CD14-positive monocyte (primary cell): ENCODE measurements at regions not wholly inside any gene's neighbourhood (a gene's known extent, or its start where the extent isn't known, plus 50 kb on each side); places are given as distances from the start of the nearest gene placed in this dataset.

Experiments used
- DNase-seq, 3 donors: peaks; one replicate each; pipeline ENCODE4 v3.0.0-alpha.2; 2011 to 2022
- H2AFZ ChIP-seq: 2 replicates; pipeline ENCODE4 v1.6.0; 2012; ENCODE audit warnings: mild to moderate bottlenecking, low read depth, low read length, inconsistent platforms; ENCODE audit not compliant: insufficient read depth, poor library complexity, severe bottlenecking
- H3K27ac ChIP-seq, 2 donors: 1 replicate in 1 of 2; 2 replicates in 1 of 2; pipeline ENCODE4 v1.5.1; 2012 to 2013; ENCODE audit warnings: low read length in 2 of 2, control low read depth in 1 of 2, inconsistent platforms in 1 of 2, low read depth in 1 of 2, mild to moderate bottlenecking in 1 of 2
- H3K27me3 ChIP-seq, 2 donors: one replicate each; pipeline versions ENCODE4 v1.6.0 to v1.6.1; 2011 to 2013; ENCODE audit warnings: low read length in 2 of 2; ENCODE audit not compliant: control insufficient read depth in 2 of 2, insufficient read depth in 2 of 2
- H3K36me3 ChIP-seq, 2 donors: replicated peaks in 1 of 2; 1 replicate in 1 of 2; 2 replicates in 1 of 2; pipeline versions ENCODE4 v1.5.1 to v1.6.1; 2012 to 2013; ENCODE audit warnings: low read length in 2 of 2, control low read depth in 1 of 2, inconsistent platforms in 1 of 2, mild to moderate bottlenecking in 1 of 2; ENCODE audit not compliant: insufficient read depth in 2 of 2, control insufficient read depth in 1 of 2
- H3K4me1 ChIP-seq, 2 donors: 1 replicate in 1 of 2; 2 replicates in 1 of 2; pipeline versions ENCODE4 v1.5.1 to v1.6.1; 2012 to 2013; ENCODE audit warnings: low read length in 2 of 2, control low read depth in 1 of 2, inconsistent platforms in 1 of 2, mild to moderate bottlenecking in 1 of 2, moderate library complexity in 1 of 2; ENCODE audit not compliant: insufficient read depth in 2 of 2, control insufficient read depth in 1 of 2
- H3K4me2 ChIP-seq: replicated peaks from 2 replicates; pipeline ENCODE3; 2012; ENCODE audit warnings: low read length, moderate library complexity, mild to moderate bottlenecking; ENCODE audit not compliant: poor library complexity, severe bottlenecking; ENCODE audit errors: extremely low read depth
- H3K4me3 ChIP-seq, 3 experiments: fragments of 200-600 bp in 1 of 3; sonication (generic) in 1 of 3; replicated peaks in 1 of 3; 1 replicate in 2 of 3; 2 replicates in 1 of 3; pipeline ENCODE4 v1.5.1; 2011 to 2013; ENCODE audit warnings: low read length in 3 of 3, mild to moderate bottlenecking in 3 of 3, control low read depth in 2 of 3, low read depth in 2 of 3, inconsistent platforms in 1 of 3, moderate library complexity in 1 of 3
- H3K79me2 ChIP-seq: 2 replicates; pipeline ENCODE4 v1.6.0; 2012; ENCODE audit warnings: mild to moderate bottlenecking, control low read depth, inconsistent platforms, low read length, moderate library complexity; ENCODE audit not compliant: insufficient read depth
- H3K9ac ChIP-seq: 2 replicates; pipeline ENCODE4 v1.6.0; 2017; ENCODE audit warnings: low read length, mild to moderate bottlenecking; ENCODE audit not compliant: insufficient read depth, poor library complexity, severe bottlenecking
- H3K9me3 ChIP-seq, 2 donors: replicated peaks in 1 of 2; 1 replicate in 1 of 2; 2 replicates in 1 of 2; pipeline versions ENCODE4 v1.5.1 to v1.6.1; 2012 to 2013; ENCODE audit warnings: low read length in 2 of 2, control low read depth in 1 of 2; ENCODE audit not compliant: control insufficient read depth in 1 of 2, insufficient read depth in 1 of 2
- H4K20me1 ChIP-seq: 2 replicates; pipeline ENCODE4 v1.6.0; 2012; ENCODE audit warnings: mild to moderate bottlenecking, low read length, control low read depth, moderate library complexity; ENCODE audit not compliant: insufficient read depth
- H3K27ac Mint-ChIP-seq, 7 donors: one replicate each; pipeline ENCODE4 v1.8.0; 2020; ENCODE audit warnings: mild to moderate bottlenecking in 7 of 7, mixed read lengths in 7 of 7, moderate library complexity in 6 of 7, inconsistent platforms in 2 of 7
- H3K27me3 Mint-ChIP-seq, 3 donors: one replicate each; pipeline ENCODE4 v1.8.0; 2021 to 2022; ENCODE audit warnings: low read depth in 3 of 3, mild to moderate bottlenecking in 3 of 3, mixed read lengths in 3 of 3, moderate library complexity in 3 of 3, inconsistent platforms in 1 of 3
- H3K36me3 Mint-ChIP-seq, 2 donors: one replicate each; pipeline ENCODE4 v1.8.0; 2020; ENCODE audit warnings: mixed read lengths in 2 of 2, inconsistent platforms in 1 of 2, mild to moderate bottlenecking in 1 of 2
- H3K4me1 Mint-ChIP-seq: one replicate; pipeline ENCODE4 v1.8.0; 2020; ENCODE audit warnings: mild to moderate bottlenecking, mixed read lengths
- H3K4me3 Mint-ChIP-seq, 2 donors: one replicate each; pipeline ENCODE4 v1.8.0; 2020; ENCODE audit warnings: mild to moderate bottlenecking in 2 of 2, mixed read lengths in 2 of 2, moderate library complexity in 1 of 2
- H3K9me3 Mint-ChIP-seq, 7 donors: one replicate each; pipeline ENCODE4 v1.8.0; 2020 to 2022; ENCODE audit warnings: mixed read lengths in 7 of 7, mild to moderate bottlenecking in 6 of 7, moderate library complexity in 6 of 7, inconsistent platforms in 2 of 7
- WGBS: methylation state at CpG from one replicate; pipeline ENCODE4 v1.1.5; 2013; ENCODE audit warnings: missing lambda C conversion rate; ENCODE audit not compliant: insufficient coverage; 5-methylcytosine and 5-hydroxymethylcytosine counted together
- intact Hi-C, 2 donors: fragments of 100-400 bp; cut with micrococcal nuclease; formaldehyde crosslinking; loops; one replicate each; pipeline versions ENCODE4 v1.15.0 to v1.15.1; 2023
- TF ChIP-seq, protein P1 (sequence below): fragments of 200-600 bp; IDR thresholded peaks from one replicate; pipeline ENCODE4 v1.8.0; 2022; ENCODE audit warnings: antibody characterized with exemption, mild to moderate bottlenecking

DNA sequence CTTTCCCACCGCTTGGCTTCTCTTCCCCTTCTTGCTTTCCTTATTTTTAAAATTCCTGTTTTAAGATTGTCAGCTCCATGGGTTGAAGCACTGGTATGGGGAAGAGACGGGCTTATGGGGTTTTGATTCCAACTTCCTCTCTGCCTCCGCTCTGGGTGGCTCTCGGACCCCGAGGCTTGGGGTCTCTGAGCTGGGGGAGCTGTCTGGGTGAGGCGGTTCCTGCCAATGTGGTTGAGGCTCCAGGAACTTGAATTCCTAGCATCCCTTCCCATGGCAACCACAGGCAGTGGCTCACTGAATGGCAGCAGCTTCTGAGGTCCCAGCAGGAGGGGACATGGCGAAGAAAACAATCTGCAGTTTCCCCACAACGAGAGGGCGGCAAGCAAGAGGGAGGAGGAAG is 83.1 kb upstream of the C1orf174 start:
- intact Hi-C loops = no loop called here
- peaks cover 0 to 1% (median 0%) of the 10 kb centered on the region in 7 donors for H3K9me3 Mint-ChIP-seq
- H3K4me3 ChIP-seq = no peak overlapping the region
- H3K4me1 Mint-ChIP-seq = peaks cover 4% of the 10 kb centered on the region
- H3K36me3 Mint-ChIP-seq = no peaks in the 10 kb centered on the region
- 72% methylated on average over 2 of the region's 9 CpGs for WGBS
- peak overlapping the region in 2 of 7 donors; percentile 5 to 73 for H3K27ac Mint-ChIP-seq
- H3K27me3 Mint-ChIP-seq = peaks cover 4 to 8% (median 5%) of the 10 kb centered on the region in 3 donors
- DNase-seq = no peak
- no peak overlapping the region for H3K4me3 Mint-ChIP-seq
- no peaks in the 10 kb centered on the region for H3K27me3 ChIP-seq
- no peaks in the 10 kb centered on the region for H3K79me2 ChIP-seq
- H4K20me1 ChIP-seq = no peaks in the 10 kb centered on the region
- TF ChIP-seq, protein P1, sequence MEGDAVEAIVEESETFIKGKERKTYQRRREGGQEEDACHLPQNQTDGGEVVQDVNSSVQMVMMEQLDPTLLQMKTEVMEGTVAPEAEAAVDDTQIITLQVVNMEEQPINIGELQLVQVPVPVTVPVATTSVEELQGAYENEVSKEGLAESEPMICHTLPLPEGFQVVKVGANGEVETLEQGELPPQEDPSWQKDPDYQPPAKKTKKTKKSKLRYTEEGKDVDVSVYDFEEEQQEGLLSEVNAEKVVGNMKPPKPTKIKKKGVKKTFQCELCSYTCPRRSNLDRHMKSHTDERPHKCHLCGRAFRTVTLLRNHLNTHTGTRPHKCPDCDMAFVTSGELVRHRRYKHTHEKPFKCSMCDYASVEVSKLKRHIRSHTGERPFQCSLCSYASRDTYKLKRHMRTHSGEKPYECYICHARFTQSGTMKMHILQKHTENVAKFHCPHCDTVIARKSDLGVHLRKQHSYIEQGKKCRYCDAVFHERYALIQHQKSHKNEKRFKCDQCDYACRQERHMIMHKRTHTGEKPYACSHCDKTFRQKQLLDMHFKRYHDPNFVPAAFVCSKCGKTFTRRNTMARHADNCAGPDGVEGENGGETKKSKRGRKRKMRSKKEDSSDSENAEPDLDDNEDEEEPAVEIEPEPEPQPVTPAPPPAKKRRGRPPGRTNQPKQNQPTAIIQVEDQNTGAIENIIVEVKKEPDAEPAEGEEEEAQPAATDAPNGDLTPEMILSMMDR = no peak
- H2AFZ ChIP-seq = no peak overlapping the region
- H3K9ac ChIP-seq = no peak overlapping the region
- no peaks in the 10 kb centered on the region for H3K4me1 ChIP-seq
- no peaks in the 10 kb centered on the region for H3K9me3 ChIP-seq
- no peaks in the 10 kb centered on the region for H3K36me3 ChIP-seq
- no peak overlapping the region for H3K4me2 ChIP-seq
- no peak overlapping the region for H3K27ac ChIP-seq

DNA sequence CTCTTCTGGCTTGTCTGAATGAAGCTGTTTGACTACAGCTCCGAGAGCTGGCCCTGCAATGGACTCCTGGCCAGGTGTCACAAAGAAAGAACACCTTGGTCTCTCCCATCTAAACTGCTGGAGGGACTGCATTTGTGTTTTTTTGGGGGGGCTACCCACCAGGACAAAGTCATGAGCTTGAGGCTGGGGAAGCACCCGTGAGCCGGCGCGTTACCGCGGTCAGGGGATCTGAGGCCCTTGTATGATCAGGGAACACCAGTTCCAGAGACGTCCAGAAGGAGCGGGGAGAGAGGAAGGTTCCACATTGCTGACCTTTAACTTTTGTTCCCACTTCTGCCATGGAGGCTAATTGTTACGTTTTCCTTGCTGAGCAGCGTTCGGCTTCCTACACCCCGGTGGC is 84.5 kb upstream of the C1orf174 start:
- peak overlapping the region in 1 of 7 donors; percentile 66 for H3K27ac Mint-ChIP-seq
- H3K4me1 ChIP-seq = no peaks in the 10 kb centered on the region
- no peak overlapping the region for H3K9ac ChIP-seq
- no peak overlapping the region for H2AFZ ChIP-seq
- H3K4me3 ChIP-seq = no peak overlapping the region
- H3K36me3 ChIP-seq = no peaks in the 10 kb centered on the region
- H3K4me1 Mint-ChIP-seq = peaks cover 4% of the 10 kb centered on the region
- H4K20me1 ChIP-seq = no peaks in the 10 kb centered on the region
- H3K4me2 ChIP-seq = no peak overlapping the region
- H3K79me2 ChIP-seq = no peaks in the 10 kb centered on the region
- no peaks in the 10 kb centered on the region for H3K36me3 Mint-ChIP-seq
- H3K4me3 Mint-ChIP-seq = no peak overlapping the region
- peaks cover 0 to 3% (median 0%) of the 10 kb centered on the region in 7 donors for H3K9me3 Mint-ChIP-seq
- H3K9me3 ChIP-seq = no peaks in the 10 kb centered on the region
- TF ChIP-seq, protein P1 = no peak
- DNase-seq = no peak
- WGBS = 88% methylated on average over 10 of the region's 13 CpGs
- H3K27me3 ChIP-seq = no peaks in the 10 kb centered on the region
- H3K27ac ChIP-seq = no peak overlapping the region
- intact Hi-C loops = no loop called here
- peaks cover 6 to 8% (median 7%) of the 10 kb centered on the region in 3 donors for H3K27me3 Mint-ChIP-seq
